Hippocampal formation (tissue), 2 donors: ENCODE measurements at regions not wholly inside any gene's neighbourhood (a gene's known extent, or its start where the extent isn't known, plus 50 kb on each side); places are given as distances from the start of the nearest gene placed in this dataset.

Experiments
- DNase-seq, 2 donors: peaks; one replicate each; lab custom pipeline; 2025; lab: John Stamatoyannopoulos, UW

GRCh38 chr10:21092683-21093524, 195.8 kb upstream of the NEBL start:
- no peak for DNase-seq

GRCh38 chr10:21090609-21091082, 193.5 kb upstream of the NEBL start:
- DNase-seq: no peak

- no peak for DNase-seq
These were observed 190.4 kb upstream of the NEBL start for GRCh38 chr10:21087476-21087875.

- peak in 1 of 2 donors; percentile 50 for DNase-seq
These were observed 187.6 kb upstream of the NEBL start for GRCh38 chr10:21084700-21085099.

GRCh38 chr10:21083861-21084260, 186.8 kb upstream of the NEBL start:
- no peak for DNase-seq

- DNase-seq: no peak
These were observed 185.1 kb upstream of the NEBL start for GRCh38 chr10:21082206-21082605.

GRCh38 chr10:21080261-21080660, 183.2 kb upstream of the NEBL start:
- DNase-seq: no peak

DNA sequence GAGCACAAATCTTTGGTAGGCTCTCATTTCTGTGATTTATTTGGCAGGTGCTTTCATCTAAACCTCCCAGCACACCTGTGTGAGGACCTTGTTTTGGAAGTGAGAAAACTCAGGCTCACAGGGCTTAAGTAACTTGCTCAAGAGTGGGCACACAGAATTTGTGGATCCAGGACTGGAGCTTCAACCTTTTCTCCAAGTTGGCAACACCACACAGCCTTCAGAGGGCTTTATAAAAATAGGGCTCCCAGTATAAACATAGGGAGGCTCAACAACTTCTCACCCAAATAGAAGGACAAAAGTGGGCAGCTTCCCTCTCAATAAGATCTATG, 182.2 kb upstream of the NEBL start:
- DNase-seq: no peak

- peak; percentile 8 to 47 for DNase-seq
These were observed 181.6 kb upstream of the NEBL start for GRCh38 chr10:21078410-21079329.

DNA sequence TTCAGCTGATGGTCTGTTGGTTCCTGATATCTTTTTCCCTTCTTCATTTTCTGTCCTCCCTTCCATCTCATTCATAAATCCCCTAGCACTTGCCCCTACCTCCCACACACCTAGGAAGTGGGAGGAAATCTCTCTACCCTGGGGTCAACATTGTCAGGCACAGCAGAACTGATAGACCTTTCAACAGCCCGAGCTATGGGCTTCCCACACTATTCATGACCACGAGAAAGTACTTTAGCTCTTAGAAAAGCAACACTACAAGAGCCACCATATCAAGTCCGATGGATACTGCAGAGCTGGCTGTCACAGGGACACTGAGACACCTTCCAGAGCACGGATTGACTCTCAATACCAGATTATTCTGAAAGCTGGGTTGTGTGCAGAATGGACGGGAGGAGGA, 180.6 kb upstream of the NEBL start:
- no peak for DNase-seq

GRCh38 chr10:21076381-21076780, 179.3 kb upstream of the NEBL start:
- no peak for DNase-seq

DNA sequence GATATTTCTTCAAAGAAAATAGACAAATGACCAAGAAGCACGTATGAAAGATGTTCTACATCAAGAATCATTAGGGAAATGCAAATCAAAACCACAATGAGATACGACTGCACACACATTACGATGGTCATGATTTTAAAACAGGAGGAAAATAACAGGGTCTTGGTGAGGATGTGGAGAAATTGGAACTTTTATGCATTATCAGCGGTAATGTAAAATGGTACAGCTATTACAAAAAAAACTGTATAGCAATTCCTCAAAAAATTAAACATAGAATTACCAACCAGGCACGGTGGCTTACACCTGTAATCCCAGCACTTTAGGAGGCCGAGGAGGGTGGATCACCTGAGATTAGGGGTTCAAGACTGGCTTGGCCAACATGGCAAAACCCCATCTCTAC, 178.8 kb upstream of the NEBL start:
- DNase-seq: no peak

GRCh38 chr10:21071001-21071673, 174.0 kb upstream of the NEBL start:
- no peak for DNase-seq

DNA sequence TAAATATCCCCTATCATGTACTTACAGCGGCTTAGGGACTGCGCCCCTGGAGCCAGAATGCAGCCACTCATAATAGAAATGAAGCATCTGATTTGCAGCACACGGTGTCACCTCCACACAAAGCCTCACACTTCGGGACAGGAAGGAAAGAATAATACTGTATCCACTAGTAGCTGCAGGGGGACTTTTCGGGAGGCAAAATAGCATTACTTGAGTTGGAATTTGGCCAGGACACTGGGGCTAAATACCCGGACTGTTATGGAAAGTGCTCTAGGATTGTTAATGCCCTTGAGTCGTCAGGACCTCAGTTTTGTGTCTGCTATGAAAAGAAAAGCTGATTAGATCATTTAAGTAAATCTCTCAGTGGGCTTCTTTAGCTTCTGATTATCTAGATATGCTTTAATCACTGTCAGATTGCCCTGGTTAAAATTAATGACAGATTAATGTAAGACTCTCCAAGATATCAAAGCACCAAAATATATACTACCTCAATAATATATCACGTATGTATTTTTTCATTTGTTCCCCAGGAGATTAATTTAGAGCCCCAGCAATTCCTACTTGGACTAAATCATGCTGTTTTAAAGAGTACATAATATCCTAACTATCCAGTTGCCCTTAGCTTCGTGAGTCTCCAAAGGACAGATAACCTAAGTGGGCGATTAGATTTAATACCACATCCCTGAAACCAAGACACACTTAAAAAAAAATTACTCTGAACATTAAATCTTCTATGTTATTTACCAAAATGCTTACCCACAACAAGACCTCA, 173.0 kb upstream of the NEBL start:
- no peak for DNase-seq

GRCh38 chr10:21069278-21069677, 172.2 kb upstream of the NEBL start:
- no peak for DNase-seq

DNA sequence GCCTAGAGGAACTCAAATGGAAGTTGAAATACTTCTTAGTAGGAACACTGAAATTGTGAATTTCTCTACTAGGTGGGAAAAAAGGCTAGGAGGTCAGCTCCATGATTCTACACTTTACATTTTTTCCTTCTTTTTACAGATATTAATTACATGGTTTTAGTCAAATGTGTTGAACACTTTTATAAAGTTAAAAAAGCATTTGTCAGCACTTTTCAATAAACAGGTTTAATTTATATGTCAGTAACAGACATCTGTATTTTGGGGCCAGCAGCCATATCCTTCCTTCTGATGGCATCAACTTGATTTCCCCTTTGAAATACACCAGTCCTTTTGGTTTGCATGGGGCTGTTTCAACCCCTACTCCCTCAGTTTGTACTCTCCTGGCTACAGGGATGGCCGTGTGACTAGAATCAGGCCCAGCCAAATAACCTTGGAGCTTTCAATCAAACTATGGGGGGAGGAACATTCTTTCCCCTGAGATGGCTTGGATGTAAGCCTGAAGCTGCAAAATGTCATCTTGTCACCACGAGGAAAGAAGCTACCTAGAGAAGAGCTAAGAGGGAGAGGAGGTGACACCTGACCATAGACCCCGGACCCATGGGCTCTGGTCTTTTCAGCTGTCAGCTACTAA, 171.0 kb upstream of the NEBL start:
- DNase-seq: no peak

DNA sequence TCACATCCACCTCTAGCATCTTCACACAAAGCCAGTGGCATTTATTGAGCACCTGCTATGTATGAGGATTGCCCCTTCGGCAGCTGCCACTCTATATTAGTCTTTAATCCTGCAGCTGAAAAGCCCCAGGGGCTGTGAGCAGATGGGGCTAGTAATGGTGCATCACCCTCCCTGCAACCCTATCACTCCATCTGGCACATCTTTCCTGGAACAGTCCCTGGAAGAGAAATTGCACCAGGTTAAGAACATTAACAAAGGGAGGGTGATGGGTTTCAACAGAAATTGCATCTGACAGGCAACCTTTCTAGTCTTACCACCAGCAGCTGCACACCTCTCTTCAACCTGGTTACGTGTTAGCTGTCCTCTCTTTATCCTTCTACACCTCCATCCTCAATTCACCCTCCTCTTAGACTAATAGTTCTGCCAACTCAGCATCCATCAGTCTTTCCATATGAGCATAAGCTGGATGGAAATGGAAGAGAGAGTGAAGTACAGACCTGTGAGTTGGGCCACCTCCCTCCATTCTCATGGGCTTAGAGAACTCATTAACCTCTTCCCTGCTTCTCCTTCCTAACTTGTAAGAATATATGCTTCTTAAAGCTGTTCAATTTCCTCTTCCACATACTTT, 168.6 kb upstream of the NEBL start:
- no peak for DNase-seq

- no peak for DNase-seq
These were observed 164.9 kb upstream of the NEBL start for GRCh38 chr10:21061982-21062381.

DNA sequence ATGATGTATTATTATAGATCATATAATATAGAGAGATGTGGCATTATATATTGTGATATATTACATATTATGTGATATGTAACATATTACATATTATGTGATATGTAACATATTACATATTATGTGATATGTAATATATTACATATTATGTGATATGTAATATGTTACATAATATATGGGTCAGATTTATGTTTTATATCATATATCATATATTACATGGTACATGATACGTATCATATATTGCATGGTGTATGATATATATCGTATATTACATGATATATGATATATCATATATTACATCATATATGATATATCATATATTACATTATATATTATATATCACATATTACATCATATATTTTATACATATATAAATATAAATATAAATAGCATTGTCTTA, 164.1 kb upstream of the NEBL start:
- no peak for DNase-seq

DNA sequence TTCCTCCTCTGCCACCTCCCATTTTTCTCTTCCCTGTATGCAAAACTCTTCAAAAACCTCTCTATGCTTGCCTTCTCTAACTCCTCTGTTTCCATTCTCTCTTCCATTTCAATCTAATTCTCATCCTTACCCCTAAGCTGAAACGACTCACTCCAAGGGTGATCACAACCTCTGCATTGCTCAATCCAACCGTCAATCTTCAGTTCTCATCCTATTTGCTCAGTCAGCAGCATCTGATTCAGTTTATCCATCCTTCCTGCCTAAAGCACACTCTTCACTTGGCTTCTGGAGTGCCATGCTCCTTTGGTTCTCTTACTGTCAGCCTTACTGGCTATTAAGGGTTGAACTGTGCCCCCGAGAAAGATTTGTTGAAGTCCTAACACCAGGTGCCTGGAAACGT, 163.5 kb upstream of the NEBL start:
- no peak for DNase-seq

DNA sequence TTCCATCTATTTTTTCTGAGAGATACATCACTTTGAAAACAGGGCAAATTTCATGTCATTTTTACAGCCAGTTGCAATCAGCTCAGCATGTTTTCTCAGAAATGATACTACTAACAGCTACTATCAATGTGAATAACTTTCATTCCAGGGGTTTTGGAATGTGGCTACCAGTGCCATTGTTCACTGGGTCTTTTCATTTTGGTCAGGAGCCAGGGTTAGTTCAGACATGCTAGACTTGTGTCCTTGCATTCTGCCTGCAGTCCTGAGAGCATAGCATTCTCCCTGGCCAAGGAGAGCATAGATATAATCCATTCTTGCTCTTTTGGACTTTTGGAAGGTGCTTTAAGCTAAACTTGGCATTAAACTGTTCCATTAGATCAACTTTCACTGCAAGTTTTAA, 160.9 kb upstream of the NEBL start:
- DNase-seq: no peak
